K562 (cell line): ENCODE measurements at regions not wholly inside any gene's neighbourhood (a gene's known extent, or its start where the extent isn't known, plus 50 kb on each side); places are given as distances from the start of the nearest gene placed in this dataset.

Experiments
- ATAC-seq: fragments of 200-7000 bp; cut with Tn5 transposase; 3 replicates; pipeline ENCODE4 v1.9.1; 2020; ENCODE audit warnings: moderate library complexity
- BruUV-seq: library from RNA; stranded (reverse); fragments of 400-500 nt; replicated peaks from 2 replicates; lab custom pipeline; 2021; lab: Mats Ljungman, UMichigan
- CTCF ChIA-PET: fragments of 300-600 bp; formaldehyde crosslinking; extraction: SDS; loops from one replicate; lab custom pipeline; 2021; ENCODE audit warnings: low intra/inter-chr PET ratio; lab: Yijun Ruan, JAX
- POLR2A ChIA-PET: fragments of 300-600, 350-650 bp; sonication (Branson Sonifier 250); formaldehyde crosslinking; extraction: SDS; loops from one replicate; lab custom pipeline; 2021; ENCODE audit warnings: antibody characterized with exemption, inconsistent platforms; lab: Yijun Ruan, JAX
- DNase-seq, 4 experiments: peaks; one replicate each; pipeline versions ENCODE4 v3.0.0 to v3.0.0-alpha.2; 2011 to 2018; ENCODE audit warnings: low spot score in 3 of 4, mixed read lengths in 3 of 4; ENCODE audit errors: extremely low read depth in 1 of 4
- FAIRE-seq: peaks from 2 replicates; lab custom pipeline; 2011; peaks lifted over from hg19 to GRCh38; lab: Jason Lieb, UNC
- H2AFZ ChIP-seq: 2 replicates; pipeline ENCODE4 v1.6.0; 2011; ENCODE audit warnings: low read depth, low read length, control low read depth, inconsistent platforms
- H3K27ac ChIP-seq: fragments of 200-600 bp; 3 replicates; pipeline ENCODE4 v1.8.0; 2011; ENCODE audit warnings: low read depth, mild to moderate bottlenecking, control low read depth, inconsistent platforms, low read length, moderate library complexity, mixed read lengths; ENCODE audit errors: extremely low read depth
- H3K27me3 ChIP-seq, 2 experiments: fragments of 300-600 bp in 1 of 2; 2 replicates in 1 of 2; 3 replicates in 1 of 2; pipeline versions ENCODE4 v1.6.0 to v1.8.0; 2011; ENCODE audit warnings: inconsistent platforms in 2 of 2, low read length in 2 of 2, mild to moderate bottlenecking in 1 of 2, mixed read lengths in 1 of 2, moderate library complexity in 1 of 2; ENCODE audit not compliant: control insufficient read depth in 2 of 2, insufficient read depth in 2 of 2
- H3K36me3 ChIP-seq: fragments of 300-600 bp; 3 replicates; pipeline ENCODE4 v1.8.0; 2011; ENCODE audit warnings: mild to moderate bottlenecking, low read length, inconsistent platforms; ENCODE audit not compliant: control insufficient read depth, insufficient read depth
- H3K4me1 ChIP-seq, 2 experiments: fragments of 200-600 bp in 1 of 2; replicated peaks in 1 of 2; 2 replicates in 1 of 2; 3 replicates in 1 of 2; pipeline versions ENCODE4 v1.5.1 to v1.8.0; 2011; ENCODE audit warnings: inconsistent platforms in 2 of 2, low read length in 2 of 2, mild to moderate bottlenecking in 1 of 2, mixed read lengths in 1 of 2, moderate library complexity in 1 of 2; ENCODE audit not compliant: control insufficient read depth in 2 of 2, insufficient read depth in 2 of 2
- H3K4me2 ChIP-seq: 2 replicates; pipeline ENCODE4 v1.6.1; 2011; ENCODE audit warnings: low read length, control low read depth, inconsistent platforms, mixed read lengths; ENCODE audit not compliant: insufficient read depth
- H3K4me3 ChIP-seq: fragments of 200-600 bp; sonication (generic), shearing (Covaris generic); 2 replicates; pipeline ENCODE4 v1.5.1; 2016; ENCODE audit warnings: control low read depth, inconsistent platforms
- H3K79me2 ChIP-seq: fragments of 200-600 bp; 3 replicates; pipeline ENCODE4 v1.8.0; 2011; ENCODE audit warnings: low read length, inconsistent platforms; ENCODE audit not compliant: control insufficient read depth, insufficient read depth
- H3K9ac ChIP-seq, 2 experiments: 2 replicates each; pipeline versions ENCODE4 v1.6.0 to v1.6.1; 2011; ENCODE audit warnings: low read depth in 2 of 2, low read length in 2 of 2, control low read depth in 1 of 2, inconsistent platforms in 1 of 2, mild to moderate bottlenecking in 1 of 2, mixed read lengths in 1 of 2; ENCODE audit not compliant: insufficient read depth in 1 of 2
- H3K9me1 ChIP-seq: one replicate; pipeline ENCODE4 v1.6.0; 2011; ENCODE audit warnings: inconsistent platforms, mild to moderate bottlenecking, low read length, moderate library complexity; ENCODE audit not compliant: control insufficient read depth, insufficient read depth
- H3K9me3 ChIP-seq: replicated peaks from 2 replicates; pipeline ENCODE4 v1.5.1; 2011; ENCODE audit warnings: low read depth, low read length, inconsistent platforms; ENCODE audit not compliant: control insufficient read depth, insufficient read depth
- H4K20me1 ChIP-seq: replicated peaks from 2 replicates; pipeline ENCODE4 v1.6.1; 2011; ENCODE audit warnings: low read length, inconsistent platforms, mixed read lengths; ENCODE audit not compliant: control insufficient read depth, insufficient read depth
- EP400 ChIP-seq: fragments of 450-650 bp; IDR thresholded peaks from 2 replicates; pipeline ENCODE4 v1.6.1; 2017; ENCODE audit warnings: antibody characterized with exemption, mild to moderate bottlenecking, moderate library complexity
- NR2F6 ChIP-seq: fragments of 450-650 bp; formaldehyde crosslinking; IDR thresholded peaks from 2 replicates; pipeline ENCODE4 v1.4.0; 2020; ENCODE audit warnings: mild to moderate bottlenecking
- SMC3 ChIP-seq: conservative IDR thresholded peaks from 2 replicates; pipeline ENCODE4 v1.6.1; 2011; ENCODE audit warnings: low read depth, low read length, improper control_type of control experiment; ENCODE audit not compliant: insufficient read depth
- ZNF140 ChIP-seq: fragments of 250-450 bp; sonication (Bioruptor Pico); IDR thresholded peaks from 2 replicates; pipeline ENCODE4 v1.8.0; 2021; ENCODE audit warnings: moderate library complexity, mild to moderate bottlenecking, inconsistent platforms
- WGBS: fragments of 100-300 bp; shearing (Covaris generic); methylation state at CpG from one replicate; pipeline ENCODE4 v1.1.6; 2016; ENCODE audit warnings: low coverage, mixed read lengths; ENCODE audit not compliant: insufficient coverage; ENCODE audit errors: missing lambda C conversion rate; 5-methylcytosine and 5-hydroxymethylcytosine counted together
- in situ Hi-C: fragments of 300-500 bp; cut with MboI; formaldehyde crosslinking; loops from 4 replicates; pipeline ENCODE4 v1.15.0; 2018; ENCODE audit warnings: inconsistent platforms, mixed read lengths
- intact Hi-C: fragments of 100-400 bp; cut with micrococcal nuclease; formaldehyde crosslinking; loops from 2 replicates; pipeline ENCODE4 v1.14.2; 2022
- TF ChIP-seq, protein P1 (sequence below), 2 experiments: fragments of 200-800 bp in 1 of 2; sonication (Bioruptor generic) in 1 of 2; sonication (generic) in 1 of 2; formaldehyde crosslinking in 1 of 2; IDR thresholded peaks in 1 of 2; conservative IDR thresholded peaks in 1 of 2; 2 replicates each; pipeline versions ENCODE4 v1.5.0 to v1.6.1; 2016 to 2020; ENCODE audit warnings: missing compliant biosample characterization in 1 of 2, missing genetic modification characterization in 1 of 2, missing genetic modification reagents in 1 of 2
- TF ChIP-seq, protein P2 (sequence below): fragments of 450-650 bp; formaldehyde crosslinking; IDR thresholded peaks from 2 replicates; pipeline ENCODE4 v1.4.0; 2022; ENCODE audit warnings: missing genetic modification characterization
- TF ChIP-seq, protein P3 (sequence below): sonication (generic); formaldehyde crosslinking; IDR thresholded peaks from 2 replicates; pipeline ENCODE4 v1.8.1; 2023; ENCODE audit warnings: missing genetic modification reagents, mild to moderate bottlenecking, borderline replicate concordance
- TF ChIP-seq, protein P4 (sequence below): fragments of 250-450 bp; sonication (Bioruptor Pico); IDR thresholded peaks from 2 replicates; pipeline ENCODE4 v1.5.0; 2020; ENCODE audit warnings: mild to moderate bottlenecking, borderline replicate concordance

DNA sequence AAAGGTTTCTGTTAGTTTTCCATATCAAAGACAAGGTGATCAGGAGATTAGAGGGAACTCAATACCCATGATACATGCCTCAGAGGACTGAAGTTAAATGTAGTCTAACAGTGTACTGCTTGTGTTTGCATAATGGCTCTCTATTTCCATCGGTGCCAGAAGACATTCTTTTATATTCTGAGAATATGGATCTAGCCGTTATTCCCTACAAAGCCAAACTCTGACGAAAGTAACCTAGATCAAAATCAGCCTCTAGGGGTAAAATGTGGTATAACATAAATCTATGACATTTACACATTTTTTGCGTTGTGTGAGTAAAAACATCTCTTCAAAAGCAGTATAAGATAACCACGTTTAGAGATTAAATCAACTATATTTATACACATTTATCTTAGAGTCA lies 2232.7 kb downstream of the PCDH9 start:
- Histone ChIP-seq H3K4me3 (no peak overlapping the region), H3K27ac (no peak overlapping the region), H3K9me3 (no peaks in the 10 kb centered on the region), H3K4me2 (no peak overlapping the region), H3K79me2 (no peaks in the 10 kb centered on the region), H3K4me1 (no peaks in the 10 kb centered on the region), H3K9ac (no peak overlapping the region), H2AFZ (no peak overlapping the region), H3K36me3 (no peaks in the 10 kb centered on the region), H3K27me3 (no peaks in the 10 kb centered on the region), H4K20me1 (no peaks in the 10 kb centered on the region), H3K9me1 (no peaks in the 10 kb centered on the region)
- 0% methylated on average over 5 of the region's 5 CpGs for WGBS
- ATAC-seq (no peak), DNase-seq (no peak), FAIRE-seq (no peak)
- intact Hi-C loops (no loop called here), in situ Hi-C loops (no loop called here)
- no TSS peak for BruUV-seq
- POLR2A ChIA-PET, result no interaction called here
- CTCF ChIA-PET, result no interaction called here
- TF ChIP-seq, protein P1, sequence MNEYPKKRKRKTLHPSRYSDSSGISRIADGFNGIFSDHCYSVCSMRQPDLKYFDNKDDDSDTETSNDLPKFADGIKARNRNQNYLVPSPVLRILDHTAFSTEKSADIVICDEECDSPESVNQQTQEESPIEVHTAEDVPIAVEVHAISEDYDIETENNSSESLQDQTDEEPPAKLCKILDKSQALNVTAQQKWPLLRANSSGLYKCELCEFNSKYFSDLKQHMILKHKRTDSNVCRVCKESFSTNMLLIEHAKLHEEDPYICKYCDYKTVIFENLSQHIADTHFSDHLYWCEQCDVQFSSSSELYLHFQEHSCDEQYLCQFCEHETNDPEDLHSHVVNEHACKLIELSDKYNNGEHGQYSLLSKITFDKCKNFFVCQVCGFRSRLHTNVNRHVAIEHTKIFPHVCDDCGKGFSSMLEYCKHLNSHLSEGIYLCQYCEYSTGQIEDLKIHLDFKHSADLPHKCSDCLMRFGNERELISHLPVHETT (CRISPR knock-in tag; conservative IDR thresholded peaks at IDR 0.05 in 1 of 2, IDR thresholded peaks at IDR 0.05 in 1 of 2), result no peak
- TF ChIP-seq SMC3 (no peak), ZNF140 (CRISPR knock-in tag) (no peak), NR2F6 (no peak), EP400 (no peak)
- TF ChIP-seq, protein P2, sequence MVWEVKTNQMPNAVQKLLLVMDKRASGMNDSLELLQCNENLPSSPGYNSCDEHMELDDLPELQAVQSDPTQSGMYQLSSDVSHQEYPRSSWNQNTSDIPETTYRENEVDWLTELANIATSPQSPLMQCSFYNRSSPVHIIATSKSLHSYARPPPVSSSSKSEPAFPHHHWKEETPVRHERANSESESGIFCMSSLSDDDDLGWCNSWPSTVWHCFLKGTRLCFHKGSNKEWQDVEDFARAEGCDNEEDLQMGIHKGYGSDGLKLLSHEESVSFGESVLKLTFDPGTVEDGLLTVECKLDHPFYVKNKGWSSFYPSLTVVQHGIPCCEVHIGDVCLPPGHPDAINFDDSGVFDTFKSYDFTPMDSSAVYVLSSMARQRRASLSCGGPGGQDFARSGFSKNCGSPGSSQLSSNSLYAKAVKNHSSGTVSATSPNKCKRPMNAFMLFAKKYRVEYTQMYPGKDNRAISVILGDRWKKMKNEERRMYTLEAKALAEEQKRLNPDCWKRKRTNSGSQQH, result no peak
- TF ChIP-seq, protein P3, sequence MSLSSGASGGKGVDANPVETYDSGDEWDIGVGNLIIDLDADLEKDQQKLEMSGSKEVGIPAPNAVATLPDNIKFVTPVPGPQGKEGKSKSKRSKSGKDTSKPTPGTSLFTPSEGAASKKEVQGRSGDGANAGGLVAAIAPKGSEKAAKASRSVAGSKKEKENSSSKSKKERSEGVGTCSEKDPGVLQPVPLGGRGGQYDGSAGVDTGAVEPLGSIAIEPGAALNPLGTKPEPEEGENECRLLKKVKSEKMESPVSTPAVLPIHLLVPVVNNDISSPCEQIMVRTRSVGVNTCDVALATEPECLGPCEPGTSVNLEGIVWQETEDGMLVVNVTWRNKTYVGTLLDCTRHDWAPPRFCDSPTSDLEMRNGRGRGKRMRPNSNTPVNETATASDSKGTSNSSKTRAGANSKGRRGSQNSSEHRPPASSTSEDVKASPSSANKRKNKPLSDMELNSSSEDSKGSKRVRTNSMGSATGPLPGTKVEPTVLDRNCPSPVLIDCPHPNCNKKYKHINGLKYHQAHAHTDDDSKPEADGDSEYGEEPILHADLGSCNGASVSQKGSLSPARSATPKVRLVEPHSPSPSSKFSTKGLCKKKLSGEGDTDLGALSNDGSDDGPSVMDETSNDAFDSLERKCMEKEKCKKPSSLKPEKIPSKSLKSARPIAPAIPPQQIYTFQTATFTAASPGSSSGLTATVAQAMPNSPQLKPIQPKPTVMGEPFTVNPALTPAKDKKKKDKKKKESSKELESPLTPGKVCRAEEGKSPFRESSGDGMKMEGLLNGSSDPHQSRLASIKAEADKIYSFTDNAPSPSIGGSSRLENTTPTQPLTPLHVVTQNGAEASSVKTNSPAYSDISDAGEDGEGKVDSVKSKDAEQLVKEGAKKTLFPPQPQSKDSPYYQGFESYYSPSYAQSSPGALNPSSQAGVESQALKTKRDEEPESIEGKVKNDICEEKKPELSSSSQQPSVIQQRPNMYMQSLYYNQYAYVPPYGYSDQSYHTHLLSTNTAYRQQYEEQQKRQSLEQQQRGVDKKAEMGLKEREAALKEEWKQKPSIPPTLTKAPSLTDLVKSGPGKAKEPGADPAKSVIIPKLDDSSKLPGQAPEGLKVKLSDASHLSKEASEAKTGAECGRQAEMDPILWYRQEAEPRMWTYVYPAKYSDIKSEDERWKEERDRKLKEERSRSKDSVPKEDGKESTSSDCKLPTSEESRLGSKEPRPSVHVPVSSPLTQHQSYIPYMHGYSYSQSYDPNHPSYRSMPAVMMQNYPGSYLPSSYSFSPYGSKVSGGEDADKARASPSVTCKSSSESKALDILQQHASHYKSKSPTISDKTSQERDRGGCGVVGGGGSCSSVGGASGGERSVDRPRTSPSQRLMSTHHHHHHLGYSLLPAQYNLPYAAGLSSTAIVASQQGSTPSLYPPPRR (CRISPR knock-in tag), result no peak
- TF ChIP-seq, protein P4, sequence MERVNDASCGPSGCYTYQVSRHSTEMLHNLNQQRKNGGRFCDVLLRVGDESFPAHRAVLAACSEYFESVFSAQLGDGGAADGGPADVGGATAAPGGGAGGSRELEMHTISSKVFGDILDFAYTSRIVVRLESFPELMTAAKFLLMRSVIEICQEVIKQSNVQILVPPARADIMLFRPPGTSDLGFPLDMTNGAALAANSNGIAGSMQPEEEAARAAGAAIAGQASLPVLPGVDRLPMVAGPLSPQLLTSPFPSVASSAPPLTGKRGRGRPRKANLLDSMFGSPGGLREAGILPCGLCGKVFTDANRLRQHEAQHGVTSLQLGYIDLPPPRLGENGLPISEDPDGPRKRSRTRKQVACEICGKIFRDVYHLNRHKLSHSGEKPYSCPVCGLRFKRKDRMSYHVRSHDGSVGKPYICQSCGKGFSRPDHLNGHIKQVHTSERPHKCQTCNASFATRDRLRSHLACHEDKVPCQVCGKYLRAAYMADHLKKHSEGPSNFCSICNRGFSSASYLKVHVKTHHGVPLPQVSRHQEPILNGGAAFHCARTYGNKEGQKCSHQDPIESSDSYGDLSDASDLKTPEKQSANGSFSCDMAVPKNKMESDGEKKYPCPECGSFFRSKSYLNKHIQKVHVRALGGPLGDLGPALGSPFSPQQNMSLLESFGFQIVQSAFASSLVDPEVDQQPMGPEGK (CRISPR knock-in tag), result no peak
